ENCODE measurements at regions not wholly inside any gene's neighbourhood (a gene's known extent, or its start where the extent isn't known, plus 50 kb on each side); places are given as distances from the start of the nearest gene placed in this dataset.

GRCh38 chr3:182708810-182709209 is 84.5 kb upstream of the ATP11B start:
- TF ChIP-seq CTCF (conservative IDR thresholded peaks at IDR 0.05; ENCODE audit: control insufficient read depth, insufficient read depth, low read depth, low read length) = no peak
- no peak overlapping the region for H3K4me3 ChIP-seq (ENCODE audit: control insufficient read depth, low read depth, low read length)
- DNase-seq (ENCODE audit: low read depth) = no peak

- TF ChIP-seq CTCF (conservative IDR thresholded peaks at IDR 0.05; ENCODE audit: control insufficient read depth, insufficient read depth, low read depth, low read length) = no peak
- no peak for DNase-seq (ENCODE audit: low read depth)
- H3K4me3 ChIP-seq (ENCODE audit: control insufficient read depth, low read depth, low read length) = no peak overlapping the region
Observed at GRCh38 chr3:182709306-182709705, 84.0 kb upstream of the ATP11B start.

GRCh38 chr3:182710557-182711157 is 82.6 kb upstream of the ATP11B start:
- DNase-seq (ENCODE audit: low read depth) = peak; percentile 25
- peak; percentile 67 for TF ChIP-seq CTCF (conservative IDR thresholded peaks at IDR 0.05; ENCODE audit: control insufficient read depth, insufficient read depth, low read depth, low read length)
- no peak overlapping the region for H3K4me3 ChIP-seq (ENCODE audit: control insufficient read depth, low read depth, low read length)

- TF ChIP-seq CTCF (conservative IDR thresholded peaks at IDR 0.05; ENCODE audit: control insufficient read depth, insufficient read depth, low read depth, low read length) = no peak
- no peak overlapping the region for H3K4me3 ChIP-seq (ENCODE audit: control insufficient read depth, low read depth, low read length)
- DNase-seq (ENCODE audit: low read depth) = no peak
Observed at GRCh38 chr3:182711261-182711683, 82.0 kb upstream of the ATP11B start.

- DNase-seq (ENCODE audit: low read depth) = no peak
- TF ChIP-seq CTCF (conservative IDR thresholded peaks at IDR 0.05; ENCODE audit: control insufficient read depth, insufficient read depth, low read depth, low read length) = no peak
- no peak overlapping the region for H3K4me3 ChIP-seq (ENCODE audit: control insufficient read depth, low read depth, low read length)
Observed at GRCh38 chr3:182711853-182712252, 81.5 kb upstream of the ATP11B start.

- no peak for TF ChIP-seq CTCF (conservative IDR thresholded peaks at IDR 0.05; ENCODE audit: control insufficient read depth, insufficient read depth, low read depth, low read length)
Observed at GRCh38 chr3:182713111-182713510, 80.2 kb upstream of the ATP11B start.

More at GRCh38 chr3:182713111-182713510, 80.2 kb upstream of the ATP11B start:
- DNase-seq (ENCODE audit: low read depth) = no peak
- no peak overlapping the region for H3K4me3 ChIP-seq (ENCODE audit: control insufficient read depth, low read depth, low read length)

All from fibroblast of mammary gland (primary cell).